BE2C (cell line): ENCODE measurements at regions not wholly inside any gene's neighbourhood (a gene's known extent, or its start where the extent isn't known, plus 50 kb on each side); places are given as distances from the start of the nearest gene placed in this dataset.
"Not testable (repeated sequence)": the region's sequence is repeated elsewhere in the genome, so short reads cannot be mapped to it uniquely, and the experiment has no call there.

Experiments
- DNase-seq: peaks from one replicate; pipeline ENCODE4 v3.0.0-alpha.2; 2020
- H3K27me3 ChIP-seq: fragments of 250-450 bp; sonication (Bioruptor Pico); 2 replicates; pipeline ENCODE4 v1.5.1; 2020; ENCODE audit warnings: mild to moderate bottlenecking
- H3K36me3 ChIP-seq: fragments of 250-450 bp; sonication (Bioruptor Pico); 2 replicates; pipeline ENCODE4 v1.5.1; 2020; ENCODE audit warnings: mild to moderate bottlenecking
- H3K4me1 ChIP-seq: fragments of 250-450 bp; sonication (Bioruptor Pico); 2 replicates; pipeline ENCODE4 v1.5.1; 2020
- H3K4me3 ChIP-seq: 2 replicates; pipeline ENCODE4 v1.5.1; 2011; ENCODE audit warnings: low read depth, low read length
- H3K9me3 ChIP-seq: fragments of 250-450 bp; sonication (Bioruptor Pico); 2 replicates; pipeline ENCODE4 v1.5.1; 2020
- CTCF ChIP-seq: IDR thresholded peaks from 2 replicates; pipeline ENCODE4 v1.5.1; 2012; ENCODE audit warnings: mild to moderate bottlenecking, low read depth, low read length

DNA sequence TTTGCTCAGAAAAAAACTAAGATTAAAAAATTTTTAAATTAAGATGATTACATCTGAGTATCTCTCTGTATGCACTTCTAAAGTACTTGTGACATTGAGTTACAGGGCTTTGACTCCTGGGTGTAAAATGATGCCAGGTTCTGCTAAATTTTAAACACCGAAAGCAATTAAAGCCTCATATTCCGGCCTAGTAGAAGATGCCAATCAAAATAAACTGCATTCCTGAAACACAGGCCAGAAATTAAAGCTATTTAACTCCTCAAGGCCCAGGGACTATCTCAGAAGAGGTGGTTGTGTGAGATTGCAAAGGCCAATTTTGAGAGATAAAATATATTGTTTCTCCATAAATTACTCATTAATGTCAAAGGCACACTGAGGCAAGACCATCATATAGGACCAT lies 388.3 kb downstream of the KIF20B start:
- Histone ChIP-seq H3K4me3 (no peak overlapping the region), H3K4me1 (no peaks in the 10 kb centered on the region), H3K27me3 (no peaks in the 10 kb centered on the region), H3K9me3 (no peaks in the 10 kb centered on the region), H3K36me3 (no peaks in the 10 kb centered on the region)
- no peak for TF ChIP-seq CTCF
- no peak for DNase-seq

GRCh38 chr10:90096196-90096595 lies 394.8 kb downstream of the KIF20B start:
- no peak for TF ChIP-seq CTCF
- H3K36me3 ChIP-seq: no peaks in the 10 kb centered on the region

GRCh38 chr10:90107581-90107980 lies 406.2 kb downstream of the KIF20B start:
- H3K4me3 ChIP-seq, H3K36me3 ChIP-seq, H3K27me3 ChIP-seq, H3K4me1 ChIP-seq, H3K9me3 ChIP-seq, DNase-seq: not testable (repeated sequence)

More at GRCh38 chr10:90096196-90096595, 394.8 kb downstream of the KIF20B start:
- H3K4me1 ChIP-seq: no peaks in the 10 kb centered on the region
- no peaks in the 10 kb centered on the region for H3K27me3 ChIP-seq
- no peak overlapping the region for H3K4me3 ChIP-seq
- no peaks in the 10 kb centered on the region for H3K9me3 ChIP-seq
- no peak for DNase-seq

DNA sequence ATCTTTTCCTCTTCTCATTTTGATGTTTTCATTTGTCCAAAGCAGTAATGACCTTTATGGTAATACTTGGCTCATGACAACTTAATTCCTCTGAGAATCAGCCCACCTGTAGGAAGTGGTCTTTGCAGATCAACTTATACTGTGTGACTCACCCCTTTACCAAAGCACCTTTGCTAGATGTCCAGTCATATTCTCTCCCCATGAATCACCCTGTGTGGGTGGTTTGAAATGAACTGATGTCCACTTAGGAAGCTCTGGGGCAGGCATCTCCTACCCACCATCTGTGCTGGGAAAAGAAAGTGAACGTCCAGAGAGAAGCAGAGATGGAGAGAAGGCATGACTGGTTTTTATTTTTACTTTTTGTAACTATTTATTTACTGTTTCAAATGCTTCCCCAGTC lies 410.3 kb downstream of the KIF20B start:
- no peaks in the 10 kb centered on the region for H3K9me3 ChIP-seq
- no peaks in the 10 kb centered on the region for H3K4me1 ChIP-seq
- TF ChIP-seq CTCF: no peak
- H3K27me3 ChIP-seq: no peaks in the 10 kb centered on the region
- H3K36me3 ChIP-seq: no peaks in the 10 kb centered on the region
- DNase-seq: no peak
- no peak overlapping the region for H3K4me3 ChIP-seq

- H3K9me3 ChIP-seq: no peaks in the 10 kb centered on the region
- H3K36me3 ChIP-seq: no peaks in the 10 kb centered on the region
- no peaks in the 10 kb centered on the region for H3K27me3 ChIP-seq
- H3K4me1 ChIP-seq: no peaks in the 10 kb centered on the region
- TF ChIP-seq CTCF: no peak
- H3K4me3 ChIP-seq: no peak overlapping the region
- DNase-seq: no peak
Measured at GRCh38 chr10:90112681-90113080, 411.3 kb downstream of the KIF20B start.

DNA sequence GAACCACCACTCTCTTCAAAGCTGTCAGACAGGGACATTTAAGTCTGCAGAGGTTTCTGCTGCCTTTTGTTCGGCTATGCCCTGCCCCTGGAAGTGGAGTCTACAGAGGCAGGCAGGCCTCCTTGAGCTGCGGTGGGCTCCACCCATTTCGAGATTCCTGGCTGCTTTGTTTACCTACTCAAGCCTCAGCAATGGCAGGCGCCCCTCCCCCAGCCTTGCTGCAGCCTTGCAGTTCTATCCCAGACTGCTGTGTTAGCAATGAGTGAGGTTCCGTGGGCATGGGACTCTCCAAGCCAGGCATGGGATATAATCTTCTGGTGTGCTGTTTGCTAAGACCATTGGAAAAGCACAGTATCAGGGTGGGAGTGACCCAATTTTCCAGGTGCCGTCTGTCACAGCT lies 417.2 kb downstream of the KIF20B start:
- not testable (repeated sequence) for H3K36me3 ChIP-seq, H3K4me1 ChIP-seq, H3K27me3 ChIP-seq, H3K9me3 ChIP-seq, H3K4me3 ChIP-seq, DNase-seq

DNA sequence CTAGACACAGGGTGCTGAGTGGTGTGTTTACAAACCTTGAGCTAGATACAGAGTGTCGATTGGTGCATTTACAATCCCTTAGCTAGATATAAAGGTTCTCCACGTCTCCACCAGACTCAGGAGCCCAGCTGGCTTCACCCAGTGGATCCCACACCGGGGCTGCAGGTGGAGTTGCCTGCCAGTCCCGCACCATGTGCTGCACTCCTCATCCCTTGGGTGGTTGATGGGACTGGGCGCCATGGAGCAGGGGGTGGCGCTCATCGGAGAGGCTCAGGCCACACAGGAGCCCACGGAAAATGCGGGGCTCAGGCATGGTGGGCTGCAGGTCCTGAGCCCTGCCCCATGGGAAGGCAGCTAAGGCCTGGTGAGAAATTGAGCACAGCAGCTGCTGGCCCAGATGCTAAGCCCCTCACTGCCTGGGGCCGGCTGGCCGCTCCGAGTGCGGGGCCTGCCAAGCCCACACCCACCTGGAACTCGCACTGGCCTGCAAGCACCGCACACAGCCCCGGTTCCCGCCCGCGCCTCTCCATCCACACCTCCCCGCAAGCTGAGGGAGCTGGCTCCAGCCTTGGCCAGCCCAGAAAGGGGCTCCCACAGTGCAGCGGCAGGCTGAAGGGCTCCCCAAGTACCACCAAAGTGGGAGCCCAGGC lies 418.4 kb downstream of the KIF20B start:
- not testable (repeated sequence) for DNase-seq

More for the DNA sequence above, 418.4 kb downstream of the KIF20B start:
- not testable (repeated sequence) for H3K4me3 ChIP-seq, H3K9me3 ChIP-seq, H3K27me3 ChIP-seq, H3K4me1 ChIP-seq, H3K36me3 ChIP-seq
